ENCODE measurements at regions not wholly inside any gene's neighbourhood (a gene's known extent, or its start where the extent isn't known, plus 50 kb on each side); places are given as distances from the start of the nearest gene placed in this dataset.
"Not testable (repeated sequence)": the region's sequence is repeated elsewhere in the genome, so short reads cannot be mapped to it uniquely, and the experiment has no call there.

DNA sequence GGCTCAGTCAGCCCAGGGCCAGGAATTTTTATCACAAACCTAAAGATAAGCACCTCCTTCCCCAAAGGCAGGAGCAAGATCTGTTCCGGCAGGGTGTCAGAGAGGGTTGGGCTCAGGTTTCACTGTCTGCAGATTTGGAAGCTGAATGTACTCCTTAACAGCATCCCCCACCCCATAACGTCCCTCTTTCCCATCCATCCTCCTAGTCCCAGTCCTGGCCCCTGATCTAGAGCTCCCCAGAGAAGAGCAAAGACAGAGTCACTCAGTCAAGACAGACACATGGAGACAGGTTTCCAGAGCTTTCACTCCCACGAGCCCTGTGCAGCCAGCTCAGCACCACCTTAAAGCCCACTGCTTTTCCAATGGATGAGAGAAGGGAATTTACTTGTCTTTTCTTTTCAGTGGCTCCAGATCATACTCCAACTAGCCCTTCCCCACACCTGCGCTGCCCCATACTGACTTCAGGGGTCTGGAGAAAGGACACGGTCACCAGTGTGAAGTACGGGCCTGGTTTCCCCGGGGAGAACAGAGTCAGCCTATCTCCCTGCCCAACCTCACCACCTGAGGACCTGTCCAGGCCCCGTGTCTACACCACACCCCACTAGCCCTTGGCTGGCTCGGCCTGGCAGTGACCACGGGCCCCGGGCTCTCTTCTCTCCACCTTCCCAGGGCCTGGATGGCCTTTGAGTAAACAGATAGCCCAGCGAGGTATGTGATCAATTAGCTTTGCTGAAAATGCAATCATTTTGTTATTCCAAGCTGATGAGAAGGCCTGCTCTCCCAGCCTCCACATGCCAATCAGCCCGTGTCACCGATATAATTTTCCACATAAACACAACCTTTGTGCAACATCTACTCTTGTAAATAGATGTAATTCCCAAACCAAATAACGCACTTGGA is 249.1 kb downstream of the FOXD2 start:
- no peaks in the 10 kb centered on the region for H3K36me3 ChIP-seq (ENCODE audit: control insufficient read depth, insufficient read depth, low read length)
- no peak overlapping the region for H3K4me3 ChIP-seq (ENCODE audit: extremely low read depth, insufficient read depth, low read length, poor library complexity, severe bottlenecking)
- WGBS, 2 experiments (ENCODE audit: insufficient coverage in 2 of 2) = 56% methylated on average over 7 to 9 of the region's 15 CpGs
- H3K4me1 ChIP-seq (ENCODE audit: control insufficient read depth, insufficient read depth, low read length, poor library complexity, severe bottlenecking) = peaks cover 38% of the 10 kb centered on the region
- H3K9me3 ChIP-seq (ENCODE audit: control insufficient read depth, low read length) = no peaks in the 10 kb centered on the region
- peak overlapping the region; percentile 78 for H3K27ac ChIP-seq (ENCODE audit: low read depth, low read length, severe bottlenecking)

DNA sequence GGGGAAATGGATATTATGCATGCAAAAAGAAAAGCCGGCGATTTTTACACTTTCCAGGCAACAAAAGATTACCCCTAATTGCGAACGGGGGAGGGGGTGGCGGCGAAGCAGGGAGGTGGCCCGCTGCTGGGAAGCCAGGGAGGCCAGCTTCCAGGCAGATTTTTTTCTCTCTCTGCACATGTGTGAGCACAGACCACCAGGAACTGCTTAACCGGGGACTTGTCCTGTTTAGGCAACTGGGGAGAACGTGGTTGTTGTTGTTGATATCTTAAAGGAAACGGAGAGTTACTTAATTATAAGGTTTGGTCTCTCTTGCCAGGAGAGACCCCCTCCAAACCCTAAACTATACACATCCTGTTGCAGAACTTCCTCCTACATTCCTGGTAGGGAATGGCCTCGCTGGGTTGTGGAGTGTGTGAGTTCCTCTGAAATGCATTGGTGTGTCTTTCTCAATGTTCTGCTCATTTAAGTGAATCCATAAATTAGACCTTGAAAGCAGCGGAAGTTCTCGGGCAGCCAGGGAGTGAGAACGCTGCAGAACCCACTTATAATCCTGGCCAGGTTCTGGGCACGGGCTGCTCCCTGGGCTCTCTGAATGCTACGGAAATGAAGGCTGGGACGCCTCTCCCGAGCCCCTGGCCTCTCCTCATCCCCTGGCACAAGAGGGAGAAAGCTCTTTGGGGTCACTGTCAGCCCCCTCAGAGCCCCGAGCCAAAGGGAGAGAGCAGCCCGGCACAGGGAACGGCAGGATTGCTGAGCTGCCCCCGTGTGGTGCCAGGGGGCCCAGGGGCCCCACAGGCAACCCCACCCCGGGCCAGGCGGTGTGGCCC is 250.0 kb downstream of the FOXD2 start:
- Histone ChIP-seq H3K4me3 (ENCODE audit: extremely low read depth, insufficient read depth, low read length, poor library complexity, severe bottlenecking) (no peak overlapping the region), H3K36me3 (ENCODE audit: control insufficient read depth, insufficient read depth, low read length) (no peaks in the 10 kb centered on the region), H3K9me3 (ENCODE audit: control insufficient read depth, low read length) (no peaks in the 10 kb centered on the region), H3K4me1 (ENCODE audit: control insufficient read depth, insufficient read depth, low read length, poor library complexity, severe bottlenecking) (peaks cover 38% of the 10 kb centered on the region), H3K27ac (ENCODE audit: low read depth, low read length, severe bottlenecking) (peak overlapping the region; percentile 78)
- WGBS, 2 experiments (ENCODE audit: insufficient coverage in 2 of 2) = 63 to 75% methylated on average over 14 to 17 of the region's 24 CpGs

DNA sequence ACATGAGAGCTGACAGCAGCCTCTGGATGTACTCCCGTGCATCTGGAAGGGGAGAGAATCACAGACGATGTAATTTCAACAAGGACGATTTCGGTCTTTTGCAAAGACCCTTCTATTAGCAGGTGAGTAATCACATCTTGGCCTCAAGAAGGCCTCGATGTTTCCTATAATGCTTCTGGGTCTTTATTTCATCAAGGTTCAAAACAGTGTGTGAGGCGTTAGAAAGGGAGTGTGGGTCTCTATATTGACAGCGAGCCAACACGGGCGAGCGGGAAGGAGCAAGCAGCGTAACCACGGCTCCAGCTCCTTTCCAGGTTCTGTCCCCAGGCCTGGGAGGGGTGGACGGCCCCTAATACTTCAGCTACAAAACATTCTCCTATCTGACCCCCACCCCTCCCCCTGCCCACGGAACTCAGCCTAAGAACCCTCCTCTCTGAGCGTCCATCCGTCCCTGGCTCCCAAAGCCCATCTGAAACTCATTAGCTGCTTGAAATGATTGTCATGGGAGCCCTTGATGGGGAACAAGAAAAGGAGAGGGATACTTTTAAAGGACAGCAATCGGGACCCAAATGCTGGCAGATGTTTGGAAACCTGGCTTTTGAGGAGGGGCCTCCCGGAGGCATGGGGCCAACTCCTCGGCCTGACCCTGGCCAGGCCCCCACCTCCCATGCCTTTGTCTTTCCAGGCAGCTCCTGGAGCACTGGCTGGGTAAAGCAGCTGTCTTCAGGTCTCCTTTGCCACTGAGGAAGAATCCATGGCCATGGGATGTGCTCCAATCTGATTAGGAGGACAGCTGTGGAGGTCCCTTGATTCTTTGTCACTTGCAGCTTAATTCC is 250.8 kb downstream of the FOXD2 start:
- no peak overlapping the region for H3K4me3 ChIP-seq (ENCODE audit: extremely low read depth, insufficient read depth, low read length, poor library complexity, severe bottlenecking)
- 72 to 75% methylated on average over 18 to 19 of the region's 19 CpGs for WGBS, 2 experiments (ENCODE audit: insufficient coverage in 2 of 2)

DNA sequence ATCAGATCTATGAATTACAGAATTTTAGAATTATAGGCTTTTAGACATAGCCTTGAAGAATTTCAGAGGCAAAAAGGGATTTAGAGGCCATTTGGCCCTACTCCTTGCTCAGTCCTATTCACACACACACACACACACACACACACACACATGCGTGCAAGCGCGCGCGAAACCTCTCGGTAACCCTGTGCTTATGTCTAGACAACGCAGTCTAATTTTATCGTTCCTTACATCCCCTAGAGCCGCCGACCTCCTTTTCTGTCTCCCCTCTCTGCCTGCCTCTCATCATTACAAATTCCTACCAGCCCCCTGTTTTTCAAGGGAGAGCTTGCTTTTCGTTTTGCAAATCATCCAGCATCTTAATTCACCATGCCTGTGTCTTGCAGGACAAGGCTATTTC is 252.1 kb downstream of the FOXD2 start:
- Histone ChIP-seq H3K9me3 (ENCODE audit: control insufficient read depth, low read length) (no peaks in the 10 kb centered on the region), H3K4me3 (ENCODE audit: extremely low read depth, insufficient read depth, low read length, poor library complexity, severe bottlenecking) (no peak overlapping the region), H3K36me3 (ENCODE audit: control insufficient read depth, insufficient read depth, low read length) (no peaks in the 10 kb centered on the region), H3K27ac (ENCODE audit: low read depth, low read length, severe bottlenecking) (no peak overlapping the region), H3K4me1 (ENCODE audit: control insufficient read depth, insufficient read depth, low read length, poor library complexity, severe bottlenecking) (peaks cover 36% of the 10 kb centered on the region)
- 92 to 94% methylated on average over 6 to 10 of the region's 11 CpGs for WGBS, 2 experiments (ENCODE audit: insufficient coverage in 2 of 2)

More for the DNA sequence above, 250.8 kb downstream of the FOXD2 start:
- Histone ChIP-seq H3K36me3 (ENCODE audit: control insufficient read depth, insufficient read depth, low read length) (no peaks in the 10 kb centered on the region), H3K27ac (ENCODE audit: low read depth, low read length, severe bottlenecking) (no peak overlapping the region), H3K4me1 (ENCODE audit: control insufficient read depth, insufficient read depth, low read length, poor library complexity, severe bottlenecking) (peaks cover 38% of the 10 kb centered on the region), H3K9me3 (ENCODE audit: control insufficient read depth, low read length) (no peaks in the 10 kb centered on the region)

DNA sequence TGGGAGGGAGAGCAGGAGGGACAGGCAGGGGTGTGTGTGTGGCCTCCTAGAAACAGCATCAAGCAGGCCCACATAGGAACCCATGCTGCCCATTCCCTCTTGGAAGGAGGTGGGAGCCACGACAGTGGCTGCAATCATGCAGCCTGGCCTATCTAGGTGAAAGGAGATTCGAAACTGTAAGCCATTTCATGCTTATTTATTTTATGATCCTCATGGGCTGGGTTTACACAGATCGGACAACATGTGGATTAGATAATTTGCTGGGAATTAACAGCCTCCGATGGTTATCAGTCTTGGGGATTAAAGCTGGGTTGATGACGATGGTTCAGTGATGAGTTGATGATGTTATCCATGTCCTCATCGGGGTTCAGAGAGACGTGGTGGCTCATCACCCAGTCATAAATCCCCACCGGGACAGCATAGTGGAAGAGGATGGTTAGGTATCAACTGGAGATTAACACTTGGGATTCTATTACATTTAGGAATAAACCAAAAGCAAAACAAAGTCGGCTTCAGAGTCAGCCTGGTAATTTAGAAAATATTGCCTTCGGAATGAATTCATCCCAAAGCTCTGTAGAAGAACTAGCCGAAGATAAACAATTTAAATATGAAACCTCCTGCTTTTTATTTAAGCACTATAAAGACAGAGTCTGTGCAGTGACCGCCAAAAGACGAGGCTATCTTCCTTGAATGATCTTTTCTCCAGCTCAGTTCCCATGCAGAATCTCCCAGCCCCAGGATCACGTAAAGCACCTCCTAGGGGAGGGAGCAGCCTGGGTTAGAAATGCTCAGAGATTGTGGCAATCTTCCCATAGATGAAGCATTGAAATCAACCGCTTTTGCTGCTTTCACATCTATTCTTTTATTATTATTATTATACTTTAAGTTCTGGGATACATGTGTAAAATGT is 252.8 kb downstream of the FOXD2 start:
- H3K9me3 ChIP-seq (ENCODE audit: control insufficient read depth, low read length) = no peaks in the 10 kb centered on the region
- no peak overlapping the region for H3K27ac ChIP-seq (ENCODE audit: low read depth, low read length, severe bottlenecking)
- no peaks in the 10 kb centered on the region for H3K36me3 ChIP-seq (ENCODE audit: control insufficient read depth, insufficient read depth, low read length)
- H3K4me1 ChIP-seq (ENCODE audit: control insufficient read depth, insufficient read depth, low read length, poor library complexity, severe bottlenecking) = peaks cover 29% of the 10 kb centered on the region
- WGBS, 2 experiments (ENCODE audit: insufficient coverage in 2 of 2) = 90 to 93% methylated on average over 8 to 9 of the region's 15 CpGs
- no peak overlapping the region for H3K4me3 ChIP-seq (ENCODE audit: extremely low read depth, insufficient read depth, low read length, poor library complexity, severe bottlenecking)

DNA sequence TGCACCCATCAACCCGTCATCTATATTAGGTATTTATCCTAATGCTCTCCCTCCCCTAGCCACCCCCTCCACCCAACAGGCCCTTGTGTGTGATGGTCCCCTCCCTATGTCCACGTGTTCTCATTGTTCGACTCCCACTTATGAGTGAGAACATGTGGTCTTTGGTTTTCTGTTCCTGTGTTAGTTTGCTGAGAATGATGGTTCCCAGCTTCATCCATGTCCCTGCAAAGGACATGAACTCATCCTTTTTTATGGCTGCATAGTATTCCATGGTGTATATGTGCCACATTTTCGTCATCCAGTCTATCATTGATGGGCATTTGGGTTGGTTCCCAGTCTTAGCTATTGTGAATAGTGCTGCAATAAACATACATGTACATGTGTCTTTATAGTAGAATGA is 253.4 kb downstream of the FOXD2 start:
- peaks cover 23% of the 10 kb centered on the region for H3K4me1 ChIP-seq (ENCODE audit: control insufficient read depth, insufficient read depth, low read length, poor library complexity, severe bottlenecking)
- not testable (repeated sequence) for H3K4me3 ChIP-seq (ENCODE audit: extremely low read depth, insufficient read depth, low read length, poor library complexity, severe bottlenecking); H3K36me3 ChIP-seq (ENCODE audit: control insufficient read depth, insufficient read depth, low read length); H3K9me3 ChIP-seq (ENCODE audit: control insufficient read depth, low read length); H3K27ac ChIP-seq (ENCODE audit: low read depth, low read length, severe bottlenecking)
- 100% methylated on average over 2 of the region's 4 CpGs; no CpG with 5 or more reads in 1 of the 2 experiments for WGBS, 2 experiments (ENCODE audit: insufficient coverage in 2 of 2)

DNA sequence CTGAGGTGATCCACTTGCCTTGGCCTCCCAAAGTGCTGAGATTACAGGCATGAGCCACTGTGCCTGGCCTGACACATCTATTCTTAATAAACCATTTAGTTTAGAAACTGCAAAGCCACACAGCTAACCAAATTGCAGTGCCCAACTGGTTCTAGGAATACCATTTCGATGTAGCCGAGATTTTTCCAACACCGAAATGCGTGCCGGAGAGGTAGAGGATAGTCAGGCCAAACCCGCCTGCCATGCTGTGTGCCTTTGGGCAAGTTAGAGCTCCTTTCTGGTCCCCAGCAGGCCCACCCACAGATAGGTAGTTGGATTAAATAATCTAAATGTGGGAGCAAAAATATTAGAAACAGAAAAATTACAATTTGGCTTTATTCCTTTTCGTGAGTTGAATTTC is 254.4 kb downstream of the FOXD2 start:
- no peak overlapping the region for H3K4me3 ChIP-seq (ENCODE audit: extremely low read depth, insufficient read depth, low read length, poor library complexity, severe bottlenecking)
- peaks cover 14% of the 10 kb centered on the region for H3K4me1 ChIP-seq (ENCODE audit: control insufficient read depth, insufficient read depth, low read length, poor library complexity, severe bottlenecking)
- 89 to 96% methylated on average over 3 to 6 of the region's 7 CpGs for WGBS, 2 experiments (ENCODE audit: insufficient coverage in 2 of 2)
- no peaks in the 10 kb centered on the region for H3K9me3 ChIP-seq (ENCODE audit: control insufficient read depth, low read length)
- H3K36me3 ChIP-seq (ENCODE audit: control insufficient read depth, insufficient read depth, low read length) = no peaks in the 10 kb centered on the region
- H3K27ac ChIP-seq (ENCODE audit: low read depth, low read length, severe bottlenecking) = no peak overlapping the region

DNA sequence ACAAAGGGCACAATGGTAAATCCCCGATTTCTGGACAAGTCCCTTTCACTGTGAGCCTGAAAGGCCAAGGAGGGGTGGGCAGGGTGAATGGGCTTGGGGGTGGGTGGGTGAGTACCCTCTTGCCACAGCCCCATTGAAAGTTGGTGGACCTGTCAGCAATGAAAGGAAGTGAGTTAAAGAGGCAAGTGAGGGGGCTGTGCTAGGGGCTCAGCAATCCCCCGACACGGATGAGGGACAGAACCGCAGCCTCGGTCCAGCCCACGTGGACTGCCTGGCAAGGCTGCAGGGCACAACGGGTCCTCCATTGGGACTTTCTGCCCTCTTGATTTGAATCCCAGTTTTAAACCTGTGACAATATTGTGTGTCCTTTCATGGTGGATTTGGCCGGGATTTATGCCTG is 255.3 kb downstream of the FOXD2 start:
- Histone ChIP-seq H3K27ac (ENCODE audit: low read depth, low read length, severe bottlenecking) (no peak overlapping the region), H3K36me3 (ENCODE audit: control insufficient read depth, insufficient read depth, low read length) (no peaks in the 10 kb centered on the region), H3K4me1 (ENCODE audit: control insufficient read depth, insufficient read depth, low read length, poor library complexity, severe bottlenecking) (peaks cover 5% of the 10 kb centered on the region), H3K9me3 (ENCODE audit: control insufficient read depth, low read length) (no peaks in the 10 kb centered on the region), H3K4me3 (ENCODE audit: extremely low read depth, insufficient read depth, low read length, poor library complexity, severe bottlenecking) (no peak overlapping the region)
- 85 to 100% methylated on average over 7 of the region's 8 CpGs for WGBS, 2 experiments (ENCODE audit: insufficient coverage in 2 of 2)

DNA sequence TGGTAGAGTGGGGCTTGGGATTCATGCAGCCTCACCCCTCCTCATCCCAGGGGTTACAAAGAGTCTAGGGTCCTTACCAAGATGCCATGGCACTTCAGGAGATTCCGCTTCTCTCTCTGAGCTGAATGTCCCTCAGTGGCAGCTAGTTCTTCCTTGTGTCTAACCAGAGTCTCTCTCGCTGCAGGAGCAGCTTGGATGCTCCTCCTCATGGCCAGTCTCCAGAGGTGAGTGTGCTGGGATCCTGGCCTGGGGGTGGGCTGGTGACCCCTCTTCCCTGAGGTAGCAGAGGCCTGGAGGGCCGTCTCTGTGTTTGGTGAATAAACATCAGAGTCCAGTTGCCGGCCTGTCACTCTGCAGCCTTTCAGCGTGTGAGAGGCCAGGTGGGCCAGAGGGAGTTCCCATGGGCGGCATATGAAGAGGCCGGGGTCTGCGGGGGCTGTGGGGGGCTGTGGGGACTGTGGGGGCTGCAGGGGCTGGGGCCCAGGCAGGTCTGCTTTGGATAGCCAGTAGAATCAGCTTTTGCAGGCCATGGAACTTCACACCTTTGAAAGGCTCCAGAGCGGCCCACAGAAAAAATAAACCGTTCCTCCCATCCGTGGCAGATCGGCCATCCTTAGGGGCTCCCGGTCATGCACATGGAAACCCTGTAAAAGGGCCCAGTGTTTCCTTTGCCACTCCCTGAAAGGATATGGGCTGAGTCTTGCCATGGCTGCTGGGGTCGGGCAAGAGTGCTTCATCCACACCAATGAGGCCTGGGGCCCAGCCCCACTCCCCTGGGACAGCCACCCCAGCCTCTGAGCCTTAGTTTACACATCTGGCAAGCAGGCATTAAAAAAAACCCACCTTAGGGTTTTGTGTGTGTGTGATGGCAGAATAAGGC is 256.4 kb downstream of the FOXD2 start:
- no peaks in the 10 kb centered on the region for H3K4me1 ChIP-seq (ENCODE audit: control insufficient read depth, insufficient read depth, low read length, poor library complexity, severe bottlenecking)

More for the DNA sequence above, 256.4 kb downstream of the FOXD2 start:
- Histone ChIP-seq H3K36me3 (ENCODE audit: control insufficient read depth, insufficient read depth, low read length) (no peaks in the 10 kb centered on the region), H3K4me3 (ENCODE audit: extremely low read depth, insufficient read depth, low read length, poor library complexity, severe bottlenecking) (no peak overlapping the region), H3K27ac (ENCODE audit: low read depth, low read length, severe bottlenecking) (no peak overlapping the region), H3K9me3 (ENCODE audit: control insufficient read depth, low read length) (no peaks in the 10 kb centered on the region)
- 93% methylated on average over 6 to 8 of the region's 14 CpGs for WGBS, 2 experiments (ENCODE audit: insufficient coverage in 2 of 2)

All from mesodermal cell (in vitro differentiated cells).